Stimulated activated CD8-positive, alpha-beta memory T cell treated with anti-CD3 and anti-CD28 coated beads, Interleukin-4, amount 100 ng/mL, for 1 hour (primary cell): ENCODE measurements at regions not wholly inside any gene's neighbourhood (a gene's known extent, or its start where the extent isn't known, plus 50 kb on each side); places are given as distances from the start of the nearest gene placed in this dataset.

Source experiments
- DNase-seq, 2 donors: peaks; one replicate each; pipeline ENCODE4 v3.0.0-alpha.2; 2020; ENCODE audit warnings: low read depth in 2 of 2, low spot score in 1 of 2

DNA sequence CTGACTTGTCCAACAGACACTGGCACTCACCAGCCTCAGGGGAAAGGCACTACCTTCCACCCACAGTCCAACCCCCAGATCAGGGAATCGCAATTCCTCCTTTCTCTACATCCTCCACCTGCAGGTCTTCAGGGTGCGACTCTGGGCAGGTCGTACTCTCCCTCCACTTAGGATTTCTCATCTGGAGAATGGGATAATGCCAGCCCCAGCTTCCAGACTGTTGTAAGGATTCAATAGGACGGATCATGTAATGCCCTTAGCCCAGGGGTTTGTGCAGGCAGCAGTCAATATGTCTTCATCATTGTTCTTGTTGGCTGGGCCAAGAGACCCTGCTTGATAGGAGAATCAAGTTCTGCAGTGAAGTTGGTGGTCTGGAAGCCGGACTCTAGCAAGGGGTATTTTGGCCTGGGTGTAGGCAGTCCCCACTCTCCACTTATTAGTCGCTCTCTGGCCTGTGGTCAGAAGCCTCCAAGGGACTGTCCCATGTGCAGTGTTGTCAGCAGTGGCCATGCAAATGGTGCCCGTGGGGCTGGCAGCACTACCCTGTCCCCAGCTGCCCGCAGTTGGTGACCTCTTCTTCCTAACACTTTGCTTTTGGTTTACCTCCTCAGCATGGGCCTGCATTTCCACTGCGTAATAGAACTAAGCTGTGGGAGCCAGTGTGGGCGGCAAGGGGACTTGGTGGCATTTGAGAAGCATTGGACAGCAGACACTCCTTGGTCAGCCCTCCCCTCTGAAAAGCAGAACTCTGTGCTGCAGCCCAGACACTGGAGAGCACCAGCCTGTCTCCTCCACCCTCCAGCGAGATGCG is 172.4 kb upstream of the HS6ST1 start:
- DNase-seq, result no peak

DNA sequence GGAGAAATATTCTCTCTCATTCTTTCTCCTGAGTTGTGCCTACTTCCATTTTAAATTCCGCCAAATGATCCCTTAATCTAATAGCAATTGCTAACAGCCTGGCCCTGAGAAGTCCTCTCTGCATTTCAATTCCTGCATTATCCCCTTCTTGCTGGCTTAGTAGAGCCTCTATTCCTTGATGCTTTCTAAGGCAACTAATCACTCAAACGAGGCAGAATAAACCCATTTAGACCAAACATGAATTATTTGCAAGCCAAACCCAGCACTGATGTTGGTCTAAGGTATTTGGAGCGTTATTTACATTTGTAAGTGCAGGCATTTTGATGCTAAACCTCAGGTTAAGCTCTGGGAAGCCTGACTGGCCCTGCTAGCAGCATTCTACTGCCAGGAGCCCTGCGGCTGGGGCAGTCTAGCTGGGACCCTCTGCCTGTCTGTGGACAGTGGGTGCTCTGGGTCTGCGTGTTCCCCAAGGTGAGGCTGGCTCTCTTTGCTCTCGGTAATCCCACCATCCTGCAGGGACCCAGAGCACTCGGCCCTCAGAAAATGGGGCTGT is 173.1 kb upstream of the HS6ST1 start:
- no peak for DNase-seq

DNA sequence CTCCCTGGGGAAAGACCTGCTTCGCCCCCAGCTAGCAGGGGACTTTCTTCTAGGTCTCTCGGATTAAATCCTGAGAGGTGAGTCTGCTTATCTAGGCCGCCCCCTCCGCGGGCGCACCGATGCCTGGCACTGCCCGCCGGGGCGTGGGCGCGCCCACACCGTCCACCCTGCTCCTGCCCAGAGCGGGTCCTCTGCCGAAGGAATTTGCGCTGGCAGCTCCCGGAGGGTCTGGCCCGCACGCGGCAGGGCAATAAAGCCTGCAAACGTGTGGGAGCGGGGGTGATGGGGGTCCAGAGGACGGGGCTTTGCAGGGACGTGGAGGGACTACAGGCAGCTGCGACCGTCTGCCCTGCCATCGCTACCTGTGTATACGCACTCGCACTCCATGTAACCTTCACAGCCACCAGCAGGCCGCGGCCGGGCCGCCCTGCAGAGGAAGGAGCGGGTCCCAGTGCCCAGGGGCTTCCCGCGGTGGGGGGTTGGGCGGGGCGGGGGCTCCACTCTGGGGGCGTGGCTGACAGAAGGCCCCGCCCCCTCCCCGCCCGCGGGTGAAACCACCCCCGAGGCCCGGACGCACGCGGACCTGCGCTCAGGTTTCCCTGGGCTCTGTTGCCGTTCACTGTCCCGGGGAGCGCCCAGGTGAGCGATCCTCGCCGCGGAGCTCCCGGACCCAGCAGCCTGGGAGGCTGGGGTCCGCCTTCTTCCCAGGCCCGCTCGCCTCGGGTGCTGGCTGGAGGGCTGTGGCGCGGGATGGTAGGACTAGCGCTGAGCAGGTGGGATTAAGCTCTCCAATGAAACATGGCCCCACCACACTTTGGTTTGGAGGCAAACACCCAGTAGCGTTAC is 174.5 kb upstream of the HS6ST1 start:
- no peak for DNase-seq

DNA sequence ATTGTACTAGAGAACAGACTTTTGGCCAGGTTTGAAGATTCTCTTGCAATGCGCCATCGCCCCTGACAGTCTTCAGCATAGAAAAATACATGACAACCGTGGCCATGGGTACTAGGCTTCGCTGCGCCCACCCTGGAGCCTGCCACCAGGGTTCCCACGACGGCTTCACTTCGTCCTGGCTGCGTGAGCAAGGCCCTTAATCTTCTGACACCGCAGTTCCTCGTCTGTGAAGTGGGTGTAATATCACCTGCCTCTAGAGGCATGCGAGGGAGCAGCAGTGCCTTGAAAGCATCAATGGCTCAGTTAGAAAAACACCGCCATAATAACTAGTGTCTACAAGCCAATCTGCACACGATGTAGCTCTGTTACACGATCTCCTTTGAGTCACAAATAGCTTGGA is 175.2 kb upstream of the HS6ST1 start:
- DNase-seq, result no peak

DNA sequence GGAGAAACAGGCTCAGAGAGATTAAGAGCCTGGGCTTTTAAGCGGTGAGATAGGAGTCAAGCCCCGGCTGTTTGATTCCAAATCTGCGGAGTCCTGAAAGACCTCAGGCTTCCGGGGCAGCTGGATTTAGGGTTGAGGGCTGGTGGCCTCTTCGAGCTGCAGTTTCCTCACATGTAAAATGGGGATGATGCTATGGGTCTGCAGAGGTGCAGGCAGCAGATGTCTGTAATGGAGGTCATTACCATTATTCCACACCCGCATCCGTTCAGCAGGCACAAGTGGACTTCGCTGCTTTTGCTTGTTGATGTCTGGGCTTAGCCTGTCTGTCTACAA is 175.6 kb upstream of the HS6ST1 start:
- DNase-seq, result no peak

DNA sequence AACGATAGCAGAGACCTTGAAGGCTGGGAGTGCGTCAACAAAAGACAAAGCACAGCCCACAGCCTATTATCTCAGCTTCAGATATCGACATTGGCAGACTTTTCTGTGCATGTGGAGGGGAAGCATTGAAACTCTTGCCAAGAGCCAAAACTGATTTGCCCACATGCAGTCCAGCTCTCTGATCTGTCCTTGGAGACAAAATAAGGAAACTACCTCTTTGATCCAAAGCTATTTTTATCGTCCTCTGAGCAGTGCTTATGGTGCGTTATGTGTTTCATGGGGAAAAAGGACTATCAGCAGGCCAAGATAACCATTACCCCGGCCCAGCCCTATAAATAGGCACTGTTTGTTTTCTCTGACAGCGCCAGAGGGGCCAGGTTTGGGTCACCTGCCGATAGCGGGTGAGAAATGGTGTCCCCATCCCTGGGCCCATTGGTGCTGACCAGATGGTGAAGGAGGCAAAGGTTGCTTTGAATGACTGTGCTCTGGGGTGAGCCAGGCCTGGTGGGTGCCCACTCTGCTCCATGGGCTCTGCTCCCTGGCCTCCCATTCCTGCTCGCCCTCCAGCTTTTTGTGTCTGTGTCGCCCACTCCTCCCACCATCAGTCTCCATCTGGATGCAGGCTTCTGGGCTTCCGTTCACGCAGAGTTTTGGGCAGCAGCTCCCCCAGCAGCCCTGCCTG is 176.1 kb upstream of the HS6ST1 start:
- DNase-seq, result no peak

DNA sequence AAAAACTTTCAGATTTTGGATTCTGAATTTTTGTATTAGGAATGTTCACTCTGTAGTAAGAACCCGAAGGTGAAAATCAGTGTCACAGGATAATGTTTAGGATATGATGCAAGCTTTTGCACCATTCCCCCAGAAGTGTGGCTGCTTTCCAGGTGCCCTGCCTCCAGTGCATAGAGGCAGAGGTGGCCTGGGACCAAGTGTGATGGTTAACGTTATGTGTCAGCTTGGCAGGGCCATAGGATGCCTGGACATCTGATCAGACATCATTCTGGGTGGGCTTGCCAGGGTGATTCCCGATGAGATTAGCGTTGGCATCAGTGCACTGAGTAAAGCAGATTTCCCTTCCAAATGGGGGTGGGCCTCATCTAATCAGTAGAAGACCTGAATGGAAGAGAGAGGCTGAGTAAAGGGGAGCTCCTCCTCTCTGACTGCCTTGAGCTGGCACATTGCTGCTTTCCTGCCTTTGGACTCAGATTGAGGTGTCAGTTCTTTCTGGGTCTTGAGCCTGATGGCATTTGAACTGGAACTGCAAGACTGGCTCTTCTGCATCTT is 177.4 kb upstream of the HS6ST1 start:
- DNase-seq, result no peak

DNA sequence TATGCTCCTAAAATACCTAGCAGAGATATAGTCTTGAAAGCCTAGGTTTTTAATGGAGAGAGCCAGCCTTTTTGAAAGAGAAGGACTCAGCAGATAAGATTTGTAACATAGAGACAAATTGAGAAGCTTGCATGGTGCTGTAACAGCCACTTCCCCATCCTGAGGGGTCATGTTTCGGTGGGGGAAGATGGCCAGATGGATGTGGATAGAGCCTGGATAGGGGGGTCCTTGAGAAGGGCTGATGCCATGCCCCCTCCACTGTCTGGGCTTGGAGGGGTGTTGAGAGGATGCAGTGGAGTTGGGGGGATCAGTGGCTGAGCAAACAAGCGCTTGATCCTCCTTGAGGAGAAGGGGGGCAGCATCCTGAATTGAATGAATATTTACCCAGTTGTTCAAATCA is 178.0 kb upstream of the HS6ST1 start:
- no peak for DNase-seq

DNA sequence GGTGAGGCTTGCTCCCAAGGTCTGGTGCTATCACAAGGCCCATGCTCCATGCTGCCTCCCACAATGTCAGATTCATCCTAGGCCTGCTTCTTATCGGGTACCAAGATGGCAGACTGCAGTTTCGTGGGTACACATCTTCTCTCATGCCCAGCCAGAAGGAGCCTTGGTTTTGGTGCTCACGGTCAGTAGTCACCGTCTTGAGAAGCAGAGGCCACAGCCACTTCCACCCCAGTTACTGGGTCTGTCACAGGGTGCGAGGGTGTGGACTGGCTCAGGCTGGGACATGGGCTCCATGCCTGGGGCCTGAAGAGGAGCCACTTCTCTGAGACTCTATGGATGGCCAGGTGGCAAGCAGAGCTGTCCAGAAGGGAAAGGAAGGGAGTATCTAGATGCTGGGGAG is 178.8 kb upstream of the HS6ST1 start:
- DNase-seq, result no peak

DNA sequence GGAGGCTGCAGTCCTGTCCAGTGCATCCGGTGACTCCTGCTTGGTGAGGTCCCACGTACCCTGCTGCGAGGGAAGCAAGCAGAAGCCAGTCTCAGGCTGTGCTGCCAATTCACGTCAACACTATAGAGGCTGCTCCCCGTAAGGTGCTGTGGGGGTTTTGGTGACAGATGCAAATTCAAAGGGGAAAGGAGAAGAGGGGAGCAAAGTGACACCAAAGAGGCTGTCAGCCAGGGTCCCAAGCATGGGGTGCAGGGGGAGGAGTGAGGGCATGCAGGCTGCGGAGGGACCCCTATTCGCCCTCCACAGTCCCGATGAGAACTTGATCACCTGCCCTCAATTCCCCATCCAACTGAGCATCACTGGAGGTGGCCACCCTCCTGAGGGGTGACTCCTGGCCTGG is 179.4 kb upstream of the HS6ST1 start:
- no peak for DNase-seq

DNA sequence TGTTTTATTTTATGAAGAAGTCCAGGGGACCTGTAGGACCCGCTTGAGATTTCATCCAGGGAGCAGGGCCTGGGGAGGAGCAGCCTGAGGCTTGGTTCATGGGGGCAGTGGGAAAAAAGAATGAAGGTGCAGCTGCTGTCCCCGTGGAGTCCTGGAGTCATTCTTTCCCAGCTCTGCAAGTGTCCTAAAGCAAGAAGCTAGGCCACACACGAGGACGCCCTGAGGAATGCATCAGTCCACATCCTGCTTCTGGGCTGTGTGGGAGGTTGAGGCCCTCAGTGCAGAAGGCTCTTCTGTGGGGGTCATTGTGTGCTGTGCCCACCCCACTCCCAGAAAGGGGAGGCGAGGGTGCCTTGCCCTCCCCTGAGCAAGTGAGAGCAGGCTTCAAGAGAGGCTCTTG is 179.9 kb upstream of the HS6ST1 start:
- DNase-seq, result no peak

DNA sequence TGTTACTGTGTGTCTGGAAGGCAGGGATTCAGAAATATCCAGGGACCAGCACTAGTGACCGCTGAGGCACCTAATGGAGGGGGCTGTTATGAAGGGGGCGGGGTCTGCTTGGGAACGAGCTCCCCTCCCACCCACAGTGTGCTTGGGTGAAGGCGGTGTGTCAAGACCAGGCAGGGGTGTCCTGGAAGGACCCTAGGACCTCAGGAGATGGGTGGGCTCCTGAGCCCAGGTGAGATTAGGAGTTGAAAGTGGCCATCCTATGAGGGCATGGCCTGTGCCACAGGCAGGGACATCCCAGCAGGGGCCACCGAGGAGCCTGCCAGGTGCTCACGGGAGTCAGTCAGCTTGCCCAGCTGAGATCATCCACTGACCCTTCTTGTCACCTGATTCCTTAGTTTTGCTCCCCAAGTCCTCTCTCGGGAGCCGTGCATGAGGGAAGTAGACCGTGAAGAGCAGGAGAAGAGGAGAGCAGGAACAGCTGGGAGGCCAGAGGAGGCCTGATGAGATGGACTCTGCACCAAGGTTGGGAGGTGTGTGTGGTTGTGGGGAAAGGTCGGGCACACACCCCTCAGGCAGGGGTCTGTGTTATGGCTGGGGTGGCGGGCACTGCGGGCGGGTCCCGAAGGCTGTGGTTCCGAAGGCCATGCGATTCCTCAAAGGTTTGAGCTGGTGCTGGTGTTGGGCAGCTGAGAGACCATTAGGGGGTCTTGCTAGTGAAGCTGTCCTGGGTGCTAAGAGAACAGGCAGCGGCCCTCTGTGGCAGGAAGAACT is 180.9 kb upstream of the HS6ST1 start:
- DNase-seq, result no peak

DNA sequence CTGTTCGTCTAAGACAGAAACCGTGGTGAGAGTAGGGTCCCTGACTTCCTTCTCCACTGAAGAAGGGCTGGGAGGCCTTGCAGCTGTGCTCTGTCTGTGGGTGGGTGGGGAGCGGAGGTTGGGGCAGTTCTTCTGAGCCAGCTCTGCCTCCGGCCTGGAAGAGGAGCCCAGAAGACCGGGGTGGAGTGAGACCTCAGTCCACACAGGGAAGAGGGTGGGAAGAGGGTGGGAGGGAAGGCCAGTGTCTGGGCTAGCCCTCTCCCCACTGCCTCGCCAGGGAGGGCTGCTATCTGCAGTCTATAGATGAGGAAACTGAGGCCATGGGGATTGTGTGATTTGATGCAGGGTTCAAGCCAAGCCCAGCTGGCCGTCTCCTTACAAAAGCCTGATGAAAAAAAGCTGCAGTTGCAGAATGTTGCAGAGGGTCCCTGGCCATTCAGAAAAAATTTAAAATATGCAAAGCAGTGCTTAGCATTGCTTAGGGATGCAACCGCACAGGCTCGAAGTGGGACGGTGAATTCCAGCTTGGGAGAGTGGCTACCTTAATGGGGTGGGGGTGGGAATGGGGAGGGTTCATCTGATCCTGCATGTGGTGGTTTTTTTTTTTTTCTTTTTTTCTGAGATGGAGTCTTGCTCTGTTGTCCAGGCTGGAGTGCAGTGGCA is 181.6 kb upstream of the HS6ST1 start:
- no peak for DNase-seq

DNA sequence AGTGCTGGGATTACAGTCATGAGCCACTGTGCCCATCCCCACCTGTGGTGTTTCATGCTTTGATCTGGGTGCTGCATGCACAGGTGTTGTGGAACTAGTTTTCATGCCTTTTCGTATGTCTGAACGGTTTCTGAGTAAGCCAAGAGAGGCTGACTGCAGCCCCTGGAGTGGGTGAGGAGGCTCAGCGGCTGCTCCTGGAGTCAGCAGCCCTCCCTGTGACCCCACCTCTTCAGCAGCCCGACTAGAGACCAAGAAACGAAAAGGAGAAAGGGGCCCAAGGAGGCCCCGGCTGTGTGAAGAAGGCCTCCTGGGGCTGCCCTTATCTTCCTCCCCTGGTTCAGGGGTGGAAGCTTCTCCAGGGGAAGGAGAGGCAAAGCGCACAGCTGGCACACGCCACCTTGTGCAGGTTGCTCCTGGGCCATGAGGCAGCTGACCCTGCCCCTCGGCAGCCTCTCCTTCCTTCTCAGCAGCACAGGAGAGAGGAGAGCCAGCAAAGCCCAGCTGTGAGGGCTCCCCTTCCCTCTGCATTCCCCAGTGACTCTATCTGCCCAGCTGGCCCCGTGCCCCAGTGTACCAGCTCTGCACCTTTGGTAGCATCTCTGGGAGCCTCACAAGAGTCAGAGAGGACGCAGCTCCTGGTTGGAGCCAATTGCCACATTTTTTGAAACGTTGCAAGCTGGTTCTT is 182.5 kb upstream of the HS6ST1 start:
- DNase-seq, result no peak

DNA sequence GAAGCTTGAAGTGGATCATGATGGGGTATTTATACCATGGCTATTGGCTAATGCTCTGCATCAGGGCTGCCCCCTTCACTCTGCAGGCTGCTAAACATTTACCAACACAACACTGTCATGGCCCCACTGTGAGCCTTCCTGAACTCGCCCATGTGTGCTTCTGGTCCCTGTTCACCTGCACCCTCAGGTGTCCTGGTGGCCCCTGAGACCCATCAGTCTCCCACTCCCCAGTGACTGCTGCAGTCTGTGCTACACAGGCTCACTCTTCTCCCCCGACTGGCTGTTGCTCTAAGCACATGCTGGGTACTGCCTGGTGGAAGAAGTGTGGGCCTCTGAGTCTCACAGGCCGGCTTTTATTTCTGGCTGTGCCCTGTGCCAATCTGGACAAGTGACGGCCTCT is 183.0 kb upstream of the HS6ST1 start:
- no peak for DNase-seq

DNA sequence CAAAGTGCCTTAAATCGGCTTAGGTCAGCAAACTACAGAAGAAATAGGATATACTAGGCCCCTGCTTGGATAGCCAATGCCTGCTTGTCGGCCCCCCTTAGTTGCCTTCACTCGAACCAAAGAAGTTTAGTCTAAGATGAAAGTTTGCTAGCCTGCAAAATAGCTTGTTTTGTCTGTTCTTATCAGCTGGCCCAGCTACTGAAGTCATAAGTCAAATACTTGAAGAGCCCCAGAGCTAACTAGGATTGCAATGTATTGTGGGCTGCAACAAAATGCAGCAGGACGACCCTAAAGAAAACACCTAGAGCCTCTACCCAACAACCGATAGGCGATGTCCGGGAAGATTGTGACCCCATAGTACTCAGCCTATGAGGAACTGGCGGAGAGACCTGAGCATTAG is 183.5 kb upstream of the HS6ST1 start:
- DNase-seq, result no peak

DNA sequence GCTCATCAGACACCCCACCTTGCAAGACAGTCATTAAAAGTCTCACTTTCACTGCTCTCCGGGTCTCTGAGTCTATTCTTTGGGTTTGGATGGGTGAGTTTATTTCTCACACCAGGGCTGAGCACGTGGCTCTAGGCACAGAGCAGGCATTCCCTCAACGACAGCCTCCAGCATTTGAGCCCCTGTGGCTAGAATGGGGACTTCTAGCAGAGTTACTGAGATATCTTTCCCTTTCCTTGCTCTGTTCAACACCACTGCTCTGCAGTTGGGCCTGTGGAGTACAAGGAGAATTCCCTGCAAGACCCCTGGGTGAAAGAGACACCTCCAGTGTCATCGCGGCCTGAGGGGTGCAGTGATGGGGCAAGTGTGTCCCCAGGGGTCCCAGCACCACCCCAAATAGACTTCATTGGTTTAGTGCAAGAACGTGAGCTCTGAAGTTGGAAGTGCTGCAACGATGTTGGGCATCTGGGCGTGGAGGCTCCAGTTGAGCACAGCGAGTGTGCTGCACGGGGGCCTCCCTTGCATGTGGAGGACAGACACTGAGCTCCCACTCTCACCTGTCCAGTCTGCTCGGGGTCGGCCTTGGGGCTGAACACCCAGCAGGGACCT is 184.1 kb upstream of the HS6ST1 start:
- no peak for DNase-seq

DNA sequence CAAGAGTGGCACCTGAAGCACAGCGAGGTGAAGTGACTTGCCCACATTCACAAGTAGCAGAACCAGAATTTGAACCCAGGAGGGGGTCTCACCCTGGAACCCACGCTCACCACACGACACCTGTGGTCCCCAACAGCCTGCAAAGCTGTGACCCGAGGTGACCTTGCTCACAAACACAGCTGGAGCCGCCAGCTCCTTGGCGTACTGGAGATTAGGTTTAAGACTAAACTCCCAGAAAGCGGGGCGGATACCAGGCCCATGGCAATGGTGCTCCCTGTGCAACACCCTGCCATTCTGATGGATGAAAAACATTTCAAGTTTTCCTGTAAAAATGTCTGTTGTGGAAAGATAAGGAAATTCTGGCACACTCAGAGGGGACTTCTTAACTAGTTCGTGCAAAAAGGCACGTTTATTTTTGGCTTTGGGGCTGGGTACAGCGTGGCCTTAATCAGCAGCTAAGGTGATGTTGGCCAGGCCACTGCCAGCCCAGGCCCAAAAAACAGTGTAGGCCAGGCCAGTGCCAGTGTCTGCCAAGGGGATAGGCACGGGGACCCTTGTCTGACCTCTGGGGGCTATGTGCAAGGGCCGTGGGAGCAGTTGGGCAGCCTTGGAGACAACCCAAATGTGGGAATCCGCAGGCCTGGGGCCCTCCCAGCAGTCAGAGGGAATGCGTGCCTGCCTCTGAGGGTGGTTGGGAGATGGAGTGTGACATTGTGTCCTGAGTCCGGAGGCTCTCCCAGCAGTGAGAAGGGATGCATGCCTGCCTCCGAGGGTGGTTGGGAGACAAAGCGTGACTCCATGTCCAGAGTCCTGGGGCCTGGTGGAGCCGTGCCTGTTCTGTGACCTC is 185.0 kb upstream of the HS6ST1 start:
- DNase-seq, result no peak
